Endothelial cell of umbilical vein (primary cell): ENCODE measurements at regions not wholly inside any gene's neighbourhood (a gene's known extent, or its start where the extent isn't known, plus 50 kb on each side); places are given as distances from the start of the nearest gene placed in this dataset.

Experiments used
- BruUV-seq: library from RNA; stranded (reverse); fragments of 400-500 nt; replicated peaks from 2 replicates; lab custom pipeline; 2021; lab: Mats Ljungman, UMichigan
- CTCF ChIA-PET: fragments of 300-600, 350-600 bp; sonication (Branson Sonifier 250); formaldehyde crosslinking; loops from one replicate; lab custom pipeline; 2021; ENCODE audit warnings: antibody characterized with exemption, inconsistent platforms; lab: Charles Lee
- POLR2A ChIA-PET: fragments of 300-600, 350-600 bp; sonication (Branson Sonifier 250); formaldehyde crosslinking; loops from one replicate; lab custom pipeline; 2021; ENCODE audit warnings: antibody characterized with exemption, inconsistent platforms; lab: Charles Lee
- DNase-seq: peaks from one replicate; pipeline ENCODE4 v3.0.0-alpha.2; 2011; ENCODE audit warnings: low read depth, low spot score
- FAIRE-seq: peaks from 2 replicates; lab custom pipeline; 2011; peaks lifted over from hg19 to GRCh38; lab: Jason Lieb, UNC
- H2AFZ ChIP-seq: 2 replicates; pipeline ENCODE4 v1.6.0; 2012; ENCODE audit warnings: low read depth, low read length, control low read depth, inconsistent platforms
- H3K27ac ChIP-seq: 2 replicates; pipeline ENCODE4 v1.5.1; 2011; ENCODE audit warnings: low read depth, mild to moderate bottlenecking, control low read depth, low read length, moderate library complexity; ENCODE audit not compliant: insufficient read depth
- H3K27me3 ChIP-seq, 2 experiments: 2 replicates each; pipeline versions ENCODE4 v1.6.0 to v1.6.1; 2011; ENCODE audit warnings: low read length in 2 of 2, mixed read lengths in 1 of 2; ENCODE audit not compliant: control insufficient read depth in 2 of 2, insufficient read depth in 2 of 2
- H3K36me3 ChIP-seq, 2 experiments: 2 replicates in 1 of 2; 3 replicates in 1 of 2; pipeline ENCODE4 v1.5.1; 2011; ENCODE audit warnings: low read length in 2 of 2, mild to moderate bottlenecking in 1 of 2, moderate library complexity in 1 of 2; ENCODE audit not compliant: control insufficient read depth in 2 of 2, insufficient read depth in 2 of 2; ENCODE audit errors: extremely low read depth in 1 of 2
- H3K4me1 ChIP-seq: 3 replicates; pipeline ENCODE4 v1.5.1; 2011; ENCODE audit warnings: mild to moderate bottlenecking, low read length; ENCODE audit not compliant: control insufficient read depth, insufficient read depth; ENCODE audit errors: extremely low read depth
- H3K4me2 ChIP-seq: 2 replicates; pipeline ENCODE4 v1.6.1; 2011; ENCODE audit warnings: low read length, control low read depth, mixed read lengths; ENCODE audit not compliant: insufficient read depth
- H3K4me3 ChIP-seq, 3 experiments: fragments of 200-600 bp in 1 of 3; sonication (generic), shearing (Covaris generic) in 1 of 3; replicated peaks in 1 of 3; 2 replicates each; pipeline ENCODE4 v1.5.1; 2011 to 2016; ENCODE audit warnings: control low read depth in 3 of 3, low read length in 3 of 3, mild to moderate bottlenecking in 2 of 3, inconsistent platforms in 1 of 3, low read depth in 1 of 3, moderate library complexity in 1 of 3; ENCODE audit not compliant: insufficient read depth in 1 of 3
- H3K79me2 ChIP-seq: 2 replicates; pipeline ENCODE4 v1.6.0; 2012; ENCODE audit warnings: low read length, inconsistent platforms; ENCODE audit not compliant: control insufficient read depth, insufficient read depth
- H3K9ac ChIP-seq: replicated peaks from 2 replicates; pipeline ENCODE3; 2011; ENCODE audit warnings: low read length, control low read depth; ENCODE audit not compliant: insufficient read depth; ENCODE audit errors: extremely low read depth
- H3K9me1 ChIP-seq: replicated peaks from 3 replicates; pipeline ENCODE4 v1.6.0; 2011; ENCODE audit warnings: mild to moderate bottlenecking, low read length; ENCODE audit not compliant: control insufficient read depth, insufficient read depth; ENCODE audit errors: extremely low read depth
- H3K9me3 ChIP-seq: replicated peaks from 2 replicates; pipeline ENCODE4 v1.5.1; 2012; ENCODE audit warnings: low read length, inconsistent platforms; ENCODE audit not compliant: control insufficient read depth, insufficient read depth
- H4K20me1 ChIP-seq: replicated peaks from 2 replicates; pipeline ENCODE3; 2011; ENCODE audit warnings: mild to moderate bottlenecking, low read length; ENCODE audit not compliant: control insufficient read depth, insufficient read depth; ENCODE audit errors: extremely low read depth
- EZH2 ChIP-seq: IDR thresholded peaks from 2 replicates; pipeline ENCODE4 v1.6.1; 2012; ENCODE audit warnings: borderline replicate concordance, low read depth, mild to moderate bottlenecking, moderate library complexity, low read length, inconsistent platforms; ENCODE audit not compliant: severe bottlenecking
- FOS ChIP-seq: IDR thresholded peaks from 2 replicates; pipeline ENCODE4 v1.6.1; 2011; ENCODE audit warnings: mild to moderate bottlenecking, low read length, moderate library complexity, borderline replicate concordance; ENCODE audit not compliant: insufficient read depth
- GATA2 ChIP-seq: IDR thresholded peaks from 2 replicates; pipeline ENCODE4 v1.7.0; 2011; ENCODE audit warnings: low read depth, mild to moderate bottlenecking, moderate library complexity, mixed read lengths, low read length; ENCODE audit not compliant: insufficient read length, insufficient read depth
- JUN ChIP-seq: IDR thresholded peaks from 2 replicates; pipeline ENCODE4 v1.6.1; 2011; ENCODE audit warnings: borderline replicate concordance, low read depth; ENCODE audit not compliant: insufficient read length, insufficient read depth
- MYC ChIP-seq: IDR thresholded peaks from one replicate; pipeline ENCODE4 v1.6.1; 2011; ENCODE audit warnings: mild to moderate bottlenecking, low read depth, low read length
- POLR2A ChIP-seq: IDR thresholded peaks from 2 replicates; pipeline ENCODE4 v1.6.1; 2012; ENCODE audit warnings: low read depth, mild to moderate bottlenecking, control low read depth, low read length
- POLR2AphosphoS5 ChIP-seq: IDR thresholded peaks from 2 replicates; pipeline ENCODE4 v1.6.1; 2012; ENCODE audit warnings: low read depth, mild to moderate bottlenecking, control low read depth, low read length, moderate library complexity; ENCODE audit not compliant: insufficient read depth
- dilution Hi-C: fragments of 300-500 bp; cut with MboI; formaldehyde crosslinking; loops from one replicate; pipeline ENCODE4 v1.15.0; 2019; ENCODE audit warnings: low sequenced_read_pairs; ENCODE audit not compliant: extremely low pct_ligation_motif_present
- intact Hi-C: fragments of 100-400 bp; cut with micrococcal nuclease; formaldehyde crosslinking; loops from one replicate; pipeline ENCODE4 v1.10.0; 2022
- TF ChIP-seq, protein P1 (sequence below), 2 donors: IDR thresholded peaks; 1 replicate in 1 of 2; 2 replicates in 1 of 2; pipeline ENCODE4 v1.5.1; 2011; ENCODE audit warnings: low read length in 2 of 2, mild to moderate bottlenecking in 2 of 2, moderate library complexity in 2 of 2, control low read depth in 1 of 2, inconsistent platforms in 1 of 2, low read depth in 1 of 2; ENCODE audit not compliant: insufficient read depth in 1 of 2; ENCODE audit errors: extremely low read depth in 1 of 2
- TF ChIP-seq, protein P2 (sequence below): IDR thresholded peaks from 2 replicates; pipeline ENCODE4 v1.6.1; 2011; ENCODE audit not compliant: insufficient read depth, insufficient read length

DNA sequence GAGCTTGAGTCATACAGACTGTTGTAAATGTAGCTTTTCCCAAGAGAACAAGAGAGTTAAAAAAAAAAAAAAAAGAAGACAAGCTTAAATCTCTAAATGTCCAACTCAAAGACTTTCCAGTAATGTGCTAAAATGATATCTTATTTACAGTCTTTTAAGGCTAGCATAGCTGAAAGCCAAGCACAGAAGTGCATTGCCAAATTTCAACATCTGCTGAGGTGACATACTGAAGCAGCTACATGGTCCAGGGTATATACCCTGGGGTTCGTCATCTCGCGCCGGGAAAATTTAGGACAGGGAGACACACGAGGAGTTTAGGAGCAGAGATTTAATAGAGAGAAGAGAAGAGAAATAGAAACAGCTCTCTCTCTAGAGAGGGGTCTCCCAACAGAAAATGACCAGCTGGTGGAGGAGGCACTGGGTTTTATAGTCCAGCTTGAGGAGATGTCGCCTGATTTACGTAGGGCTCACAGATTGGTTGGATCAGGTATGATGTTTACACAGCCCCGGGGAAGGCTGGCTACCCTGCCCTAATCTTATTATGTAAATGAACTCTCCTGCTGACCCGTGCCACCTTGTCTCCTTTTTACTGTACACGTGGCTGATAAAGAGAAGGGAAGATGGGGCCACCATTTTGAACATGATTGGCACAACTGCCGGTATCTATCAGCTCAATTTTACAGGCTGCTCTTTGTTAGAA is 172.7 kb downstream of the TRIM33 start:
- Histone ChIP-seq H3K4me3 (no peak overlapping the region), H3K4me1 (no peaks in the 10 kb centered on the region), H3K4me2 (no peak overlapping the region), H3K36me3 (no peaks in the 10 kb centered on the region), H3K27ac (no peak overlapping the region), H2AFZ (no peak overlapping the region), H3K9me3 (no peaks in the 10 kb centered on the region), H3K9me1 (no peaks in the 10 kb centered on the region), H4K20me1 (no peaks in the 10 kb centered on the region), H3K9ac (no peak overlapping the region), H3K79me2 (no peaks in the 10 kb centered on the region), H3K27me3 (peaks cover 2 to 6% of the 10 kb centered on the region in 2 experiments)
- ChIA-PET CTCF (interaction anchor here (1.8 kb wide), 1 partner anchor 55 kb away, joined by 5 read pairs; no protein-coding TSS in a partner anchor), POLR2A (no interaction called here)
- FAIRE-seq, result no peak
- no peak for DNase-seq
- dilution Hi-C loops, result no loop called here
- no TSS peak for BruUV-seq
- TF ChIP-seq, protein P1, sequence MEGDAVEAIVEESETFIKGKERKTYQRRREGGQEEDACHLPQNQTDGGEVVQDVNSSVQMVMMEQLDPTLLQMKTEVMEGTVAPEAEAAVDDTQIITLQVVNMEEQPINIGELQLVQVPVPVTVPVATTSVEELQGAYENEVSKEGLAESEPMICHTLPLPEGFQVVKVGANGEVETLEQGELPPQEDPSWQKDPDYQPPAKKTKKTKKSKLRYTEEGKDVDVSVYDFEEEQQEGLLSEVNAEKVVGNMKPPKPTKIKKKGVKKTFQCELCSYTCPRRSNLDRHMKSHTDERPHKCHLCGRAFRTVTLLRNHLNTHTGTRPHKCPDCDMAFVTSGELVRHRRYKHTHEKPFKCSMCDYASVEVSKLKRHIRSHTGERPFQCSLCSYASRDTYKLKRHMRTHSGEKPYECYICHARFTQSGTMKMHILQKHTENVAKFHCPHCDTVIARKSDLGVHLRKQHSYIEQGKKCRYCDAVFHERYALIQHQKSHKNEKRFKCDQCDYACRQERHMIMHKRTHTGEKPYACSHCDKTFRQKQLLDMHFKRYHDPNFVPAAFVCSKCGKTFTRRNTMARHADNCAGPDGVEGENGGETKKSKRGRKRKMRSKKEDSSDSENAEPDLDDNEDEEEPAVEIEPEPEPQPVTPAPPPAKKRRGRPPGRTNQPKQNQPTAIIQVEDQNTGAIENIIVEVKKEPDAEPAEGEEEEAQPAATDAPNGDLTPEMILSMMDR (IDR thresholded peaks at IDR 0.05; ENCODE audit: extremely low read depth in 1 of 2, insufficient read depth in 1 of 2, low read depth in 1 of 2, low read length in 2 of 2), result no peak
- TF ChIP-seq MYC (no peak), POLR2A (no peak), JUN (no peak), EZH2 (no peak), FOS (no peak), GATA2 (no peak), POLR2AphosphoS5 (no peak)
- TF ChIP-seq, protein P2, sequence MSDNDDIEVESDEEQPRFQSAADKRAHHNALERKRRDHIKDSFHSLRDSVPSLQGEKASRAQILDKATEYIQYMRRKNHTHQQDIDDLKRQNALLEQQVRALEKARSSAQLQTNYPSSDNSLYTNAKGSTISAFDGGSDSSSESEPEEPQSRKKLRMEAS, result no peak
- intact Hi-C loops, result no loop called here
